Mesendoderm (in vitro differentiated cells): ENCODE measurements at regions not wholly inside any gene's neighbourhood (a gene's known extent, or its start where the extent isn't known, plus 50 kb on each side); places are given as distances from the start of the nearest gene placed in this dataset.

ENCODE experiments used
- DNase-seq: peaks from one replicate; pipeline ENCODE4 v3.0.0; 2013
- H2AK5ac ChIP-seq: 2 replicates; pipeline ENCODE4 v1.6.1; 2013; ENCODE audit warnings: low read length, inconsistent platforms
- H2BK120ac ChIP-seq: 2 replicates; pipeline ENCODE4 v1.6.1; 2013; ENCODE audit warnings: low read depth, mild to moderate bottlenecking, low read length, moderate library complexity, mixed read lengths
- H2BK15ac ChIP-seq: replicated peaks from 2 replicates; pipeline ENCODE4 v1.6.1; 2013; ENCODE audit warnings: low read depth, mild to moderate bottlenecking, moderate library complexity
- H2BK5ac ChIP-seq: 2 replicates; pipeline ENCODE4 v1.6.1; 2013; ENCODE audit warnings: low read length, inconsistent platforms
- H3K18ac ChIP-seq: 2 replicates; pipeline ENCODE4 v1.6.1; 2013; ENCODE audit warnings: mild to moderate bottlenecking, low read length, mixed read lengths
- H3K23ac ChIP-seq: one replicate; pipeline ENCODE4 v1.6.1; 2013; ENCODE audit warnings: low read length
- H3K27ac ChIP-seq: 2 replicates; pipeline ENCODE4 v1.5.1; 2013; ENCODE audit warnings: low read depth, mild to moderate bottlenecking, inconsistent platforms, low read length, moderate library complexity
- H3K27me3 ChIP-seq: 2 replicates; pipeline ENCODE4 v1.6.1; 2013; ENCODE audit warnings: low read length, control low read depth, mild to moderate bottlenecking, inconsistent platforms; ENCODE audit not compliant: insufficient read depth, poor library complexity
- H3K36me3 ChIP-seq: 2 replicates; pipeline ENCODE4 v1.6.1; 2013; ENCODE audit warnings: low read length, inconsistent platforms; ENCODE audit not compliant: control insufficient read depth, insufficient read depth
- H3K4ac ChIP-seq: one replicate; pipeline ENCODE4 v1.6.1; 2013; ENCODE audit warnings: low read depth, mild to moderate bottlenecking, low read length, moderate library complexity
- H3K4me1 ChIP-seq: 2 replicates; pipeline ENCODE4 v1.6.1; 2013; ENCODE audit warnings: low read depth, low read length, inconsistent platforms; ENCODE audit not compliant: control insufficient read depth
- H3K4me2 ChIP-seq: 2 replicates; pipeline ENCODE4 v1.6.1; 2013; ENCODE audit warnings: low read length
- H3K4me3 ChIP-seq: 2 replicates; pipeline ENCODE4 v1.5.1; 2013; ENCODE audit warnings: mild to moderate bottlenecking, low read length
- H3K56ac ChIP-seq: one replicate; pipeline ENCODE4 v1.6.1; 2013; ENCODE audit warnings: low read length
- H3K79me1 ChIP-seq: 2 replicates; pipeline ENCODE4 v1.6.1; 2013; ENCODE audit warnings: low read length, inconsistent platforms
- H3K79me2 ChIP-seq: 2 replicates; pipeline ENCODE4 v1.6.1; 2013; ENCODE audit warnings: mild to moderate bottlenecking, low read length; ENCODE audit not compliant: control insufficient read depth, insufficient read depth
- H3K9ac ChIP-seq: 2 replicates; pipeline ENCODE4 v1.6.1; 2013; ENCODE audit warnings: low read length, inconsistent platforms
- H4K5ac ChIP-seq: one replicate; pipeline ENCODE4 v1.6.1; 2013; ENCODE audit warnings: low read length
- H4K8ac ChIP-seq: one replicate; pipeline ENCODE4 v1.6.1; 2013; ENCODE audit warnings: low read depth, mild to moderate bottlenecking, control low read depth, low read length, moderate library complexity
- WGBS: extraction: QIAGEN DNeasy Blood & Tissue Kit; methylation state at CpG from one replicate; pipeline ENCODE4 v1.1.7; 2013; ENCODE audit warnings: low lambda C conversion rate, missing lambda C conversion rate; ENCODE audit not compliant: insufficient coverage; ENCODE audit errors: extremely low coverage; 5-methylcytosine and 5-hydroxymethylcytosine counted together

GRCh38 chr4:125365731-125366130, 51.0 kb downstream of the FAT4 start:
- Histone ChIP-seq H3K4me1 (no peaks in the 10 kb centered on the region), H2BK5ac (no peak overlapping the region), H3K79me2 (no peaks in the 10 kb centered on the region), H3K4ac (no peak overlapping the region), H4K8ac (no peak overlapping the region), H3K18ac (no peak overlapping the region), H2BK120ac (no peak overlapping the region), H2BK15ac (no peak overlapping the region), H3K4me3 (no peak overlapping the region), H3K79me1 (no peaks in the 10 kb centered on the region), H2AK5ac (no peak overlapping the region), H3K56ac (no peak overlapping the region), H3K23ac (no peak overlapping the region), H3K4me2 (no peak overlapping the region), H3K36me3 (no peaks in the 10 kb centered on the region), H4K5ac (no peak overlapping the region), H3K27me3 (no peaks in the 10 kb centered on the region), H3K9ac (no peak overlapping the region), H3K27ac (no peak overlapping the region)
- DNase-seq = no peak
- WGBS = 100% methylated on average over 1 of the region's 11 CpGs

DNA sequence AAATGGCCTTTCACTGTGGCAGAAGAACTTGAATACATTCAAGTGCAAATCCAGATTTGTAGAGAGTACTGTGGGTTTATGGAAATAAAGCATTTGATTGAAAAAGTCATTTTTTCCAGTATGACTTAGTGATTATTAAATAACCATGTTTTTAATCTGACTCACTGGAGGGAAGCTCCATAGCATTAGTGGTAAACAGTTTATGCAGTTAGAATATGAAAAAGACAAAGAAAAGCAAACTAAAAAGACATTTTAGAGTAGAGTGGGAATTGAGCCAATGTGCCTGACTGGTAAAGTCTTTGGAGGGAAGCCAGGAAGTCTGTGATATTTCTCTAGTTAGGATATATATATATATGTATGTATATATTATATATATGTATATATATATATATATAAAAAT, 53.4 kb downstream of the FAT4 start:
- no peaks in the 10 kb centered on the region for H3K79me2 ChIP-seq
- H2BK120ac ChIP-seq = no peak overlapping the region
- no peak overlapping the region for H2AK5ac ChIP-seq
- H2BK15ac ChIP-seq = no peak overlapping the region
- H4K5ac ChIP-seq = no peak overlapping the region
- H2BK5ac ChIP-seq = no peak overlapping the region
- no peak overlapping the region for H3K4me2 ChIP-seq
- no peaks in the 10 kb centered on the region for H3K4me1 ChIP-seq
- H4K8ac ChIP-seq = no peak overlapping the region
- H3K36me3 ChIP-seq = no peaks in the 10 kb centered on the region
- H3K27ac ChIP-seq = no peak overlapping the region
- no peak overlapping the region for H3K9ac ChIP-seq
- H3K23ac ChIP-seq = no peak overlapping the region
- DNase-seq = no peak
- no peak overlapping the region for H3K4me3 ChIP-seq
- no peaks in the 10 kb centered on the region for H3K27me3 ChIP-seq
- H3K4ac ChIP-seq = no peak overlapping the region
- no peak overlapping the region for H3K56ac ChIP-seq
- no peaks in the 10 kb centered on the region for H3K79me1 ChIP-seq
- no peak overlapping the region for H3K18ac ChIP-seq

DNA sequence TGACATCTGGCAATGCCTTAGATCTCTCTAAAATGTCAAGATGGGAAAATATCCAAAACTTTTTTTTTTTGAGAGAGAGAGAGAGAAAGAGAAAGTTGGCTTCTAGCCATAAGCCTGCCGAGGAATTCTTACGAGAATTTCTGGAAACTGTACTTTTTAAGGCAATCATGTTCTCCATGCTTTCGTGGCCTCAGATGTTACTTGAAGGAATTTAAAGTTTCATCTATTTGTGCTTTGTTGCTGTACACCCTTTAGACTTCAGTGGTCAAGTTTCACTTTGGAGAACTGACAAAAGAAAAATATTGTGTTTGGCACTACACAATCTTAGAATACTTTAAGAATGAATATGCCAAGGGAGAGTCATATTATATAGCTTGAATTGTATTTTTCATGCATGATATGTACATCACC, 53.9 kb downstream of the FAT4 start:
- DNase-seq = no peak
- no CpG with 5 or more reads among the region's 3 CpGs for WGBS
- H3K4me3 ChIP-seq = no peak overlapping the region

DNA sequence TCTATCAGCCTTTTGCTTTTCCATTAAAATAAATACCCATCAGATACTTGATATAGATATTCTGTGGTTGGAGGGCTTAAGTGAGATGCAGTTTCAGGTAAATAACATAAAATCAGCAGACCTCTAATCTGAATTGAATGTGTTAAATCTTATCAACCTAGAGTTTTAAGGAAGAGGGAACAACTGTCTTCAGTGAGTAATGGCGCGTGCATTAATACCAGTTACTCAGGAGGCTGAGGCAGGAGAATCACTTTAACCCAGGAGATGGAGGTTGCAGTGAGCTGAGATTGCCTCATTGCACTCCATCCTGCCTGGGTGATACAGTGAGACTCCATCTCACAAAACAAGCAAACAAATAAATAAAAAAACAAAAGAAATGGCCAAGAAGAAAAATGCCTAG, 54.3 kb downstream of the FAT4 start:
- H2BK120ac ChIP-seq = no peak overlapping the region
- no peak overlapping the region for H3K9ac ChIP-seq
- no peak overlapping the region for H2AK5ac ChIP-seq
- no peak overlapping the region for H3K27ac ChIP-seq
- H4K8ac ChIP-seq = no peak overlapping the region
- no peaks in the 10 kb centered on the region for H3K4me1 ChIP-seq
- WGBS = no CpG with 5 or more reads among the region's 2 CpGs
- no peaks in the 10 kb centered on the region for H3K79me2 ChIP-seq
- H3K56ac ChIP-seq = no peak overlapping the region
- H3K4me2 ChIP-seq = no peak overlapping the region
- H2BK5ac ChIP-seq = no peak overlapping the region
- H3K36me3 ChIP-seq = no peaks in the 10 kb centered on the region
- H4K5ac ChIP-seq = no peak overlapping the region
- H3K79me1 ChIP-seq = no peaks in the 10 kb centered on the region
- H3K4me3 ChIP-seq = no peak overlapping the region
- DNase-seq = no peak
- no peak overlapping the region for H3K23ac ChIP-seq
- no peak overlapping the region for H3K4ac ChIP-seq
- H2BK15ac ChIP-seq = no peak overlapping the region
- no peak overlapping the region for H3K18ac ChIP-seq
- no peaks in the 10 kb centered on the region for H3K27me3 ChIP-seq

More for the DNA sequence above, 53.9 kb downstream of the FAT4 start:
- Histone ChIP-seq H3K79me2 (no peaks in the 10 kb centered on the region), H3K4me1 (no peaks in the 10 kb centered on the region), H3K4me2 (no peak overlapping the region), H2BK5ac (no peak overlapping the region), H4K8ac (no peak overlapping the region), H2BK120ac (no peak overlapping the region), H4K5ac (no peak overlapping the region), H3K9ac (no peak overlapping the region), H3K23ac (no peak overlapping the region), H3K79me1 (no peaks in the 10 kb centered on the region), H3K56ac (no peak overlapping the region), H2AK5ac (no peak overlapping the region), H3K27ac (no peak overlapping the region), H3K36me3 (no peaks in the 10 kb centered on the region), H3K18ac (no peak overlapping the region), H3K4ac (no peak overlapping the region), H3K27me3 (no peaks in the 10 kb centered on the region), H2BK15ac (no peak overlapping the region)

DNA sequence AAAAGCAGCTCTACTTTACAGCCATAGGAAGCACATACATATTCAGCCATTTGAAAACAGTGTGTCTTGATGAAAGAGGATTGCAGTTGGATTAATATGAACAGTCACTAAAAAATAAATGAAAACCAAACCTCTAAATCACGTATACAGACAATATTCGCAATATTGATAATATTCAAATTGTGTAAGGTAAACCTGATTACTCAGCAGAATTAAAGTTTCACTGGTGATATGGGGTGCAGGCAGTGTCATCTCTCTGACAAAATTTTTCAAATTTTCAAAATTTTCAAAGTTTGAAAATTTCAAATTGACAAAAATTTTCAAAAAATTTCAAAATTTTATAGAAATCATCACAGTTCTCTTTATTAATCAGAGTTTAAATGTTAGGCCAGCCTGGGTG, 55.7 kb downstream of the FAT4 start:
- no peak overlapping the region for H2BK5ac ChIP-seq
- H3K4me2 ChIP-seq = no peak overlapping the region
- H2AK5ac ChIP-seq = no peak overlapping the region
- no peak for DNase-seq
- H3K4ac ChIP-seq = no peak overlapping the region
- H3K18ac ChIP-seq = no peak overlapping the region
- H3K56ac ChIP-seq = no peak overlapping the region
- no peak overlapping the region for H4K8ac ChIP-seq
- no peak overlapping the region for H3K27ac ChIP-seq
- no peak overlapping the region for H3K4me3 ChIP-seq
- no peaks in the 10 kb centered on the region for H3K36me3 ChIP-seq
- H3K27me3 ChIP-seq = no peaks in the 10 kb centered on the region
- no peaks in the 10 kb centered on the region for H3K4me1 ChIP-seq
- no peak overlapping the region for H2BK15ac ChIP-seq
- H4K5ac ChIP-seq = no peak overlapping the region
- H3K79me1 ChIP-seq = no peaks in the 10 kb centered on the region
- H3K9ac ChIP-seq = no peak overlapping the region
- H3K79me2 ChIP-seq = no peaks in the 10 kb centered on the region
- H3K23ac ChIP-seq = no peak overlapping the region
- no CpG with 5 or more reads among the region's 2 CpGs for WGBS
- no peak overlapping the region for H2BK120ac ChIP-seq

- Histone ChIP-seq H3K79me2 (no peaks in the 10 kb centered on the region), H3K56ac (no peak overlapping the region), H2AK5ac (no peak overlapping the region), H3K4ac (no peak overlapping the region), H4K8ac (no peak overlapping the region), H3K18ac (no peak overlapping the region), H2BK5ac (no peak overlapping the region), H4K5ac (no peak overlapping the region), H3K9ac (no peak overlapping the region), H3K79me1 (no peaks in the 10 kb centered on the region), H3K36me3 (no peaks in the 10 kb centered on the region), H3K4me1 (no peaks in the 10 kb centered on the region), H2BK15ac (no peak overlapping the region), H3K27ac (no peak overlapping the region), H3K27me3 (no peaks in the 10 kb centered on the region), H2BK120ac (no peak overlapping the region), H3K4me2 (no peak overlapping the region), H3K23ac (no peak overlapping the region), H3K4me3 (no peak overlapping the region)
- no CpG with 5 or more reads among the region's 1 CpG for WGBS
- DNase-seq = no peak
Observed at GRCh38 chr4:125382995-125383394, 68.2 kb downstream of the FAT4 start.
